GM18520 (cell line): ENCODE measurements at regions not wholly inside any gene's neighbourhood (a gene's known extent, or its start where the extent isn't known, plus 50 kb on each side); places are given as distances from the start of the nearest gene placed in this dataset.

ENCODE experiments used
- ATAC-seq: cut with Tn5 transposase; IDR thresholded peaks from one replicate; pipeline ENCODE4 v1.9.1; 2021; ENCODE audit not compliant: unreplicated experiment

GRCh38 chr6:48197941-48198340 lies 86.9 kb upstream of the PTCHD4 start:
- no peak for ATAC-seq

- no peak for ATAC-seq
Observed at GRCh38 chr6:48194596-48195295, 83.7 kb upstream of the PTCHD4 start.

DNA sequence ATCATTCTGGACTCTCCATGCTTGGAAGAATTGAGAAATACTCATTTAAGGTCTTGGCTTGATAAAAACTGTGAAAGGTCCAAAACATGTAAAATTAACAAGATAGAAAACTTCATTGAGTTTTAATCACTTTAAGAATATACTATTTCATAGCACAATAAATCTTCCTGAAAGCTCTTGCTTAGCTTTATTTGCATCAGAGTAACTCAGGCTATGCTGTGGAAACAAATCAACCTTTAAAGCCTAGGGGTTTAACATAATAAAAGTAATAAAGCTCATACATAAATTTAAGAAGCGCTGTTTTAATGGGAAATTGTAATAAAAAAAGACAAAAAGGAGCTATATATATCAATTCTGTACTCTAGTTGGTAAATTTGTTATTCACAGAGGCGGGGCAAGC lies 77.2 kb upstream of the PTCHD4 start:
- ATAC-seq: no peak

GRCh38 chr6:48186746-48187145 lies 75.7 kb upstream of the PTCHD4 start:
- no peak for ATAC-seq

- no peak for ATAC-seq
Observed at GRCh38 chr6:48184648-48185047, 73.7 kb upstream of the PTCHD4 start.

- ATAC-seq: no peak
Observed at GRCh38 chr6:48183811-48184605, 73.0 kb upstream of the PTCHD4 start.

- ATAC-seq: no peak
Observed at GRCh38 chr6:48183178-48183577, 72.2 kb upstream of the PTCHD4 start.

GRCh38 chr6:48178700-48179099 lies 67.7 kb upstream of the PTCHD4 start:
- no peak for ATAC-seq

GRCh38 chr6:48177786-48178185 lies 66.8 kb upstream of the PTCHD4 start:
- ATAC-seq: no peak

GRCh38 chr6:48176645-48177308 lies 65.8 kb upstream of the PTCHD4 start:
- ATAC-seq: no peak

GRCh38 chr6:48169635-48170034 lies 58.6 kb upstream of the PTCHD4 start:
- no peak for ATAC-seq
